ENCODE measurements at regions not wholly inside any gene's neighbourhood (a gene's known extent, or its start where the extent isn't known, plus 50 kb on each side); places are given as distances from the start of the nearest gene placed in this dataset.

GRCh38 chr10:121669028-121669374, 70.8 kb upstream of the FGFR2 start:
- no peak for DNase-seq (ENCODE audit: low spot score)
- TF ChIP-seq, protein P1, sequence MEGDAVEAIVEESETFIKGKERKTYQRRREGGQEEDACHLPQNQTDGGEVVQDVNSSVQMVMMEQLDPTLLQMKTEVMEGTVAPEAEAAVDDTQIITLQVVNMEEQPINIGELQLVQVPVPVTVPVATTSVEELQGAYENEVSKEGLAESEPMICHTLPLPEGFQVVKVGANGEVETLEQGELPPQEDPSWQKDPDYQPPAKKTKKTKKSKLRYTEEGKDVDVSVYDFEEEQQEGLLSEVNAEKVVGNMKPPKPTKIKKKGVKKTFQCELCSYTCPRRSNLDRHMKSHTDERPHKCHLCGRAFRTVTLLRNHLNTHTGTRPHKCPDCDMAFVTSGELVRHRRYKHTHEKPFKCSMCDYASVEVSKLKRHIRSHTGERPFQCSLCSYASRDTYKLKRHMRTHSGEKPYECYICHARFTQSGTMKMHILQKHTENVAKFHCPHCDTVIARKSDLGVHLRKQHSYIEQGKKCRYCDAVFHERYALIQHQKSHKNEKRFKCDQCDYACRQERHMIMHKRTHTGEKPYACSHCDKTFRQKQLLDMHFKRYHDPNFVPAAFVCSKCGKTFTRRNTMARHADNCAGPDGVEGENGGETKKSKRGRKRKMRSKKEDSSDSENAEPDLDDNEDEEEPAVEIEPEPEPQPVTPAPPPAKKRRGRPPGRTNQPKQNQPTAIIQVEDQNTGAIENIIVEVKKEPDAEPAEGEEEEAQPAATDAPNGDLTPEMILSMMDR (IDR thresholded peaks at IDR 0.05; ENCODE audit: extremely low read depth, missing control alignments), result no peak

GRCh38 chr10:121668314-121669027, 70.2 kb upstream of the FGFR2 start:
- DNase-seq (ENCODE audit: low spot score), result no peak
- TF ChIP-seq, protein P1 (IDR thresholded peaks at IDR 0.05; ENCODE audit: extremely low read depth, missing control alignments), result no peak

DNA sequence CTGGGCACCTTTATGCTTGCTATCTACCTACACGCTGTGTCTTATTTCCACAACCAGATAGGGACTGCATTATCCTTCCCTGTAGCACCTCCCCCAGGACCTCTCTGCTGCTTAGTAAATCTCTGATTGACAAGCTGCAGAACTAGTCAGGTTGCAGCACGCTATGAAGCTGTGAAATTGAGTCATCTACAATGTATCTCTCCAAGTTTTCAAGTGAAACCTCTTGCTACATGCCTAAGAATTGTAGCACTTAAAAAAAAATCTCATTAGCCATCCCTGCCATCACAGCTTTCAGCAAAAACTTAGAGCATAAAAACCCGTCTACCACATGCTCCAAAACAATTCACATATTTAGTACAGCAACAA, 69.7 kb upstream of the FGFR2 start:
- no peak for DNase-seq (ENCODE audit: low spot score)
- TF ChIP-seq, protein P1 (IDR thresholded peaks at IDR 0.05; ENCODE audit: extremely low read depth, missing control alignments), result no peak

DNA sequence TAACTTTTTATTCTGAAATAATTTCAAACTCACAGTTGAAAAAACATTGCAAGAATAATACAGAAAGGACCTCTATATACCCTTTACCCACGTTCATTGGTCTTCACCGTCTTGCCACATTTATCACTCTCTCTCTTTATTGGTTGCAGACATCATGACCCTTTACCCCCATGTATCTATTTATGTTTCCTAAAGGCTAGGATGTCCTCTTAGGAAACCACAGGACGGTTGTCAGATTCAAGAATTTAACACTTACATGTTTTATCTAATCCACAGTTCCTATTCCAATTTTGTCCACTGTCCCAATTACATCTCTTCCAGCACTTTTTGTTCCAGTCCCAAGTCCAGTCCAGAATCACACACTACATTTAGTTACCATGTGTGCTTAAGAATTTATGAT, 67.6 kb upstream of the FGFR2 start:
- TF ChIP-seq, protein P1 (IDR thresholded peaks at IDR 0.05; ENCODE audit: extremely low read depth, missing control alignments), result no peak
- no peak for DNase-seq (ENCODE audit: low spot score)

GRCh38 chr10:121664671-121665070, 66.4 kb upstream of the FGFR2 start:
- DNase-seq (ENCODE audit: low spot score), result no peak
- TF ChIP-seq, protein P1 (IDR thresholded peaks at IDR 0.05; ENCODE audit: extremely low read depth, missing control alignments), result no peak

GRCh38 chr10:121662945-121663917, 65.0 kb upstream of the FGFR2 start:
- peak; percentile 20 for DNase-seq (ENCODE audit: low spot score)
- TF ChIP-seq, protein P1 (IDR thresholded peaks at IDR 0.05; ENCODE audit: extremely low read depth, missing control alignments), result no peak

GRCh38 chr10:121662531-121662930, 64.3 kb upstream of the FGFR2 start:
- no peak for DNase-seq (ENCODE audit: low spot score)
- TF ChIP-seq, protein P1 (IDR thresholded peaks at IDR 0.05; ENCODE audit: extremely low read depth, missing control alignments), result no peak

Data from GM20000 (cell line).